ENCODE measurements at regions not wholly inside any gene's neighbourhood (a gene's known extent, or its start where the extent isn't known, plus 50 kb on each side); places are given as distances from the start of the nearest gene placed in this dataset.

GRCh38 chr15:77544162-77544561, 88.5 kb downstream of the LINGO1 start:
- H3K9ac ChIP-seq, result 0 out of 22 replicates have a peak overlapping the region, but pooled peaks of 1 of the 11 experiments have one; percentile 36
- no peaks in the 10 kb centered on the region for H4K20me1 ChIP-seq
- H3K36me3 ChIP-seq, result no peaks in the 10 kb centered on the region
- TF ChIP-seq Cebpa-rat (IDR thresholded peaks at IDR 0.05), result no peak
- no peaks in the 10 kb centered on the region for H3K27me3 ChIP-seq
- H3K4me2 ChIP-seq, result no peak overlapping the region
- H3K4me3 ChIP-seq, result no peak overlapping the region
- H3K9me3 ChIP-seq (replicated peaks in 1 of 11), result peaks cover 0 to 5% (median 0%) of the 10 kb centered on the region in 11 experiments; a peak in 4 of 22 replicates
- peaks cover 44 to 79% (median 56%) of the 10 kb centered on the region in 10 experiments for H3K4me1 ChIP-seq
- peak overlapping the region in 1 of 11 experiments; percentile 7; a peak in 1 of 22 replicates for H3K27ac ChIP-seq

- H3K9ac ChIP-seq, result peak overlapping the region; percentile 66 to 87 (median 78)
- H4K20me1 ChIP-seq, result no peaks in the 10 kb centered on the region
- H3K9me3 ChIP-seq (replicated peaks in 1 of 11), result peaks cover 0 to 5% (median 0%) of the 10 kb centered on the region in 11 experiments; a peak in 4 of 22 replicates
- TF ChIP-seq Cebpa-rat (IDR thresholded peaks at IDR 0.05), result no peak
- peak overlapping the region; percentile 52 to 70 (median 61) for H3K4me3 ChIP-seq
- H3K36me3 ChIP-seq, result no peaks in the 10 kb centered on the region
- peaks cover 38 to 71% (median 51%) of the 10 kb centered on the region in 10 experiments for H3K4me1 ChIP-seq
- no peaks in the 10 kb centered on the region for H3K27me3 ChIP-seq
- H3K4me2 ChIP-seq, result peak overlapping the region; percentile 83 to 99 (median 86)
- peak overlapping the region; percentile 43 to 80 (median 66) for H3K27ac ChIP-seq
Measured at GRCh38 chr15:77543159-77543882, 89.4 kb downstream of the LINGO1 start.

- Histone ChIP-seq H3K36me3 (no peaks in the 10 kb centered on the region), H3K27ac (peak overlapping the region in 9 of 11 experiments; percentile 43 to 77 (median 66); a peak in 14 of 22 replicates), H3K9me3 (replicated peaks in 1 of 11) (peaks cover 0 to 5% (median 0%) of the 10 kb centered on the region in 11 experiments; a peak in 4 of 22 replicates), H3K9ac (peak overlapping the region; percentile 66 to 87 (median 78); a peak in 21 of 22 replicates), H3K4me3 (peak overlapping the region; percentile 52 to 70 (median 61); a peak in 19 of 20 replicates), H4K20me1 (no peaks in the 10 kb centered on the region), H3K27me3 (no peaks in the 10 kb centered on the region), H3K4me2 (peak overlapping the region; percentile 83 to 99 (median 86)), H3K4me1 (peaks cover 38 to 71% (median 50%) of the 10 kb centered on the region in 10 experiments)
- TF ChIP-seq Cebpa-rat (IDR thresholded peaks at IDR 0.05), result no peak
Measured at GRCh38 chr15:77542491-77543001, 90.2 kb downstream of the LINGO1 start.

- Histone ChIP-seq H4K20me1 (no peaks in the 10 kb centered on the region), H3K27ac (no peak overlapping the region), H3K9ac (0 out of 22 replicates have a peak overlapping the region, but pooled peaks of 1 of the 11 experiments have one; percentile 5), H3K4me2 (peak overlapping the region in 2 of 11 experiments; percentile 8 to 99; a peak in 1 of 22 replicates), H3K36me3 (no peaks in the 10 kb centered on the region), H3K27me3 (no peaks in the 10 kb centered on the region), H3K9me3 (replicated peaks in 1 of 11) (no peaks in the 10 kb centered on the region), H3K4me3 (no peak overlapping the region), H3K4me1 (peaks cover 33 to 65% (median 45%) of the 10 kb centered on the region in 10 experiments)
- no peak for TF ChIP-seq Cebpa-rat (IDR thresholded peaks at IDR 0.05)
Measured at GRCh38 chr15:77541421-77542181, 91.1 kb downstream of the LINGO1 start.

GRCh38 chr15:77540312-77541060, 92.2 kb downstream of the LINGO1 start:
- Histone ChIP-seq H3K4me1 (peaks cover 22 to 54% (median 34%) of the 10 kb centered on the region in 10 experiments), H3K27me3 (no peaks in the 10 kb centered on the region), H3K9me3 (replicated peaks in 1 of 11) (no peaks in the 10 kb centered on the region), H3K4me3 (no peak overlapping the region), H3K27ac (no peak overlapping the region), H3K9ac (no peak overlapping the region), H3K36me3 (no peaks in the 10 kb centered on the region), H4K20me1 (no peaks in the 10 kb centered on the region), H3K4me2 (peak overlapping the region in 4 of 11 experiments; percentile 7 to 14 (median 10); a peak in 2 of 22 replicates)
- no peak for TF ChIP-seq Cebpa-rat (IDR thresholded peaks at IDR 0.05)

- Histone ChIP-seq H3K4me2 (no peak overlapping the region), H4K20me1 (no peaks in the 10 kb centered on the region), H3K36me3 (no peaks in the 10 kb centered on the region), H3K27me3 (no peaks in the 10 kb centered on the region), H3K9ac (no peak overlapping the region), H3K27ac (no peak overlapping the region), H3K4me3 (no peak overlapping the region), H3K9me3 (replicated peaks in 1 of 11) (no peaks in the 10 kb centered on the region), H3K4me1 (peaks cover 19 to 51% (median 29%) of the 10 kb centered on the region in 10 experiments)
- TF ChIP-seq Cebpa-rat (IDR thresholded peaks at IDR 0.05), result no peak
Measured at GRCh38 chr15:77538793-77539497, 93.8 kb downstream of the LINGO1 start.

- no peak for TF ChIP-seq Cebpa-rat (IDR thresholded peaks at IDR 0.05)
- Histone ChIP-seq H3K27me3 (no peaks in the 10 kb centered on the region), H3K36me3 (no peaks in the 10 kb centered on the region), H3K4me3 (no peak overlapping the region), H4K20me1 (no peaks in the 10 kb centered on the region), H3K9me3 (replicated peaks in 1 of 11) (no peaks in the 10 kb centered on the region), H3K4me1 (peaks cover 17 to 44% (median 25%) of the 10 kb centered on the region in 10 experiments), H3K9ac (no peak overlapping the region), H3K27ac (no peak overlapping the region), H3K4me2 (peak overlapping the region; percentile 23 to 55 (median 38); a peak in 16 of 22 replicates)
Measured at GRCh38 chr15:77538027-77538451, 94.7 kb downstream of the LINGO1 start.

- Histone ChIP-seq H4K20me1 (no peaks in the 10 kb centered on the region), H3K4me3 (no peak overlapping the region), H3K4me2 (peak overlapping the region in 1 of 11 experiments; percentile 2; a peak in 1 of 22 replicates), H3K4me1 (peaks cover 12 to 34% (median 17%) of the 10 kb centered on the region in 10 experiments; a peak in 19 of 20 replicates), H3K9ac (no peak overlapping the region), H3K36me3 (no peaks in the 10 kb centered on the region), H3K27me3 (no peaks in the 10 kb centered on the region), H3K9me3 (replicated peaks in 1 of 11) (no peaks in the 10 kb centered on the region), H3K27ac (no peak overlapping the region)
- TF ChIP-seq Cebpa-rat (IDR thresholded peaks at IDR 0.05), result no peak
Measured at GRCh38 chr15:77537006-77537405, 95.7 kb downstream of the LINGO1 start.

Measured in BLaER1 treated with 17β-estradiol and CSF1 and Interleukin-3, amounts not matched to agents 10 nM and 100 nM (cell line).